SK-N-MC (cell line): ENCODE measurements at regions not wholly inside any gene's neighbourhood (a gene's known extent, or its start where the extent isn't known, plus 50 kb on each side); places are given as distances from the start of the nearest gene placed in this dataset.
"Not testable (repeated sequence)": the region's sequence is repeated elsewhere in the genome, so short reads cannot be mapped to it uniquely, and the experiment has no call there.

Experiments
- EZH2 ChIP-seq: fragments of 200-600 bp; sonication (generic); IDR thresholded peaks from one replicate; pipeline ENCODE4 v1.6.1; 2017; ENCODE audit warnings: antibody characterized with exemption
- FOXP2 ChIP-seq: optimal IDR thresholded peaks from 2 replicates; pipeline ENCODE3; 2011; ENCODE audit warnings: mild to moderate bottlenecking, moderate library complexity; ENCODE audit not compliant: insufficient read depth; ENCODE audit errors: extremely low read length, control extremely low read depth
- POLR2AphosphoS5 ChIP-seq: IDR thresholded peaks from 2 replicates; pipeline ENCODE4 v1.6.1; 2012; ENCODE audit warnings: mild to moderate bottlenecking, low read depth, low read length, borderline replicate concordance

- not testable (repeated sequence) for TF ChIP-seq EZH2, POLR2AphosphoS5, FOXP2
Observed at GRCh38 chr14:46568161-46568560, 83.4 kb downstream of the RPL10L start.
